ENCODE measurements at regions not wholly inside any gene's neighbourhood (a gene's known extent, or its start where the extent isn't known, plus 50 kb on each side); places are given as distances from the start of the nearest gene placed in this dataset.

- TF ChIP-seq POLR2AphosphoS5 (IDR thresholded peaks at IDR 0.05) (no peak), CTCF (IDR thresholded peaks at IDR 0.05) (no peak)
These were observed 277.0 kb downstream of the PTPRU start for GRCh38 chr1:29513357-29513756.

Data from esophagus muscularis mucosa (tissue), 3 donors.